ENCODE measurements at regions not wholly inside any gene's neighbourhood (a gene's known extent, or its start where the extent isn't known, plus 50 kb on each side); places are given as distances from the start of the nearest gene placed in this dataset.

- Histone ChIP-seq H3K36me3 (ENCODE audit: control insufficient read depth in 2 of 2, insufficient read depth in 1 of 2, low read length in 2 of 2) (no peaks in the 10 kb centered on the region), H3K27ac (ENCODE audit: extremely low read depth, low read depth, low read length) (no peak overlapping the region), H3K4me1 (ENCODE audit: control insufficient read depth, insufficient read depth, low read length) (no peaks in the 10 kb centered on the region), H3K9me3 (ENCODE audit: control insufficient read depth, insufficient read depth, low read depth, low read length) (no peaks in the 10 kb centered on the region), H3K4me3 (ENCODE audit: low read depth, low read length) (no peak overlapping the region)
- ChIA-PET POLR2A (no interaction called here), CTCF (no interaction called here)
- TF ChIP-seq, protein P1, sequence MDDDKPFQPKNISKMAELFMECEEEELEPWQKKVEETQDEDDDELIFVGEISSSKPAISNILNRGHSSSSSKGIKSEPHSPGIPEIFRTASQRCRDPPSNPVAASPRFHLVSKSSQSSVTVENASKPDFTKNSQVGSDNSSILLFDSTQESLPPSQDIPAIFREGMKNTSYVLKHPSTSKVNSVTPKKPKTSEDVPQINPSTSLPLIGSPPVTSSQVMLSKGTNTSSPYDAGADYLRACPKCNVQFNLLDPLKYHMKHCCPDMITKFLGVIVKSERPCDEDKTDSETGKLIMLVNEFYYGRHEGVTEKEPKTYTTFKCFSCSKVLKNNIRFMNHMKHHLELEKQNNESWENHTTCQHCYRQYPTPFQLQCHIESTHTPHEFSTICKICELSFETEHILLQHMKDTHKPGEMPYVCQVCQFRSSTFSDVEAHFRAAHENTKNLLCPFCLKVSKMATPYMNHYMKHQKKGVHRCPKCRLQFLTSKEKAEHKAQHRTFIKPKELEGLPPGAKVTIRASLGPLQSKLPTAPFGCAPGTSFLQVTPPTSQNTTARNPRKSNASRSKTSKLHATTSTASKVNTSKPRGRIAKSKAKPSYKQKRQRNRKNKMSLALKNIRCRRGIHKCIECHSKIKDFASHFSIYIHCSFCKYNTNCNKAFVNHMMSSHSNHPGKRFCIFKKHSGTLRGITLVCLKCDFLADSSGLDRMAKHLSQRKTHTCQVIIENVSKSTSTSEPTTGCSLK (tag by site-specific recombination; IDR thresholded peaks at IDR 0.05) = no peak
- TF ChIP-seq ZNF223 (tag by site-specific recombination; IDR thresholded peaks at IDR 0.05) = no peak
- no peak for TF ChIP-seq ZNF560 (tag by site-specific recombination; IDR thresholded peaks at IDR 0.05; ENCODE audit: borderline replicate concordance)
- TF ChIP-seq GLI2 (tag by site-specific recombination; IDR thresholded peaks at IDR 0.05; ENCODE audit: borderline replicate concordance, low read depth) = no peak
- no peak for TF ChIP-seq ZNF629 (tag by site-specific recombination; IDR thresholded peaks at IDR 0.05)
- TF ChIP-seq, protein P2, sequence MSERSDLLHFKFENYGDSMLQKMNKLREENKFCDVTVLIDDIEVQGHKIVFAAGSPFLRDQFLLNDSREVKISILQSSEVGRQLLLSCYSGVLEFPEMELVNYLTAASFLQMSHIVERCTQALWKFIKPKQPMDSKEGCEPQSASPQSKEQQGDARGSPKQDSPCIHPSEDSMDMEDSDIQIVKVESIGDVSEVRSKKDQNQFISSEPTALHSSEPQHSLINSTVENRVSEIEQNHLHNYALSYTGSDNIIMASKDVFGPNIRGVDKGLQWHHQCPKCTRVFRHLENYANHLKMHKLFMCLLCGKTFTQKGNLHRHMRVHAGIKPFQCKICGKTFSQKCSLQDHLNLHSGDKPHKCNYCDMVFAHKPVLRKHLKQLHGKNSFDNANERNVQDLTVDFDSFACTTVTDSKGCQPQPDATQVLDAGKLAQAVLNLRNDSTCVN (tag by site-specific recombination; optimal IDR thresholded peaks at IDR 0.05) = no peak
- no peak for TF ChIP-seq ZNF140 (tag by site-specific recombination; IDR thresholded peaks at IDR 0.05)
- TF ChIP-seq ZNF776 (tag by site-specific recombination; IDR thresholded peaks at IDR 0.05; ENCODE audit: borderline replicate concordance) = no peak
- no peak for TF ChIP-seq KLF10 (tag by site-specific recombination; IDR thresholded peaks at IDR 0.05)
- no peak for TF ChIP-seq ZNF292 (tag by site-specific recombination; IDR thresholded peaks at IDR 0.05; ENCODE audit: borderline replicate concordance, low read depth)
- TF ChIP-seq ZNF19 (tag by site-specific recombination; IDR thresholded peaks at IDR 0.05; ENCODE audit: low read depth) = no peak
- TF ChIP-seq, protein P3, sequence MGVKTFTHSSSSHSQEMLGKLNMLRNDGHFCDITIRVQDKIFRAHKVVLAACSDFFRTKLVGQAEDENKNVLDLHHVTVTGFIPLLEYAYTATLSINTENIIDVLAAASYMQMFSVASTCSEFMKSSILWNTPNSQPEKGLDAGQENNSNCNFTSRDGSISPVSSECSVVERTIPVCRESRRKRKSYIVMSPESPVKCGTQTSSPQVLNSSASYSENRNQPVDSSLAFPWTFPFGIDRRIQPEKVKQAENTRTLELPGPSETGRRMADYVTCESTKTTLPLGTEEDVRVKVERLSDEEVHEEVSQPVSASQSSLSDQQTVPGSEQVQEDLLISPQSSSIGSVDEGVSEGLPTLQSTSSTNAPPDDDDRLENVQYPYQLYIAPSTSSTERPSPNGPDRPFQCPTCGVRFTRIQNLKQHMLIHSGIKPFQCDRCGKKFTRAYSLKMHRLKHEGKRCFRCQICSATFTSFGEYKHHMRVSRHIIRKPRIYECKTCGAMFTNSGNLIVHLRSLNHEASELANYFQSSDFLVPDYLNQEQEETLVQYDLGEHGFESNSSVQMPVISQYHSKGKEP (tag by site-specific recombination; IDR thresholded peaks at IDR 0.05) = no peak
- TF ChIP-seq ZNF148 (tag by site-specific recombination; IDR thresholded peaks at IDR 0.05; ENCODE audit: borderline replicate concordance) = no peak
- no peak for TF ChIP-seq INSM2 (tag by site-specific recombination; IDR thresholded peaks at IDR 0.05)
- no peak for TF ChIP-seq ZNF354C (tag by site-specific recombination; IDR thresholded peaks at IDR 0.05; ENCODE audit: borderline replicate concordance, low read depth)
Observed at GRCh38 chr2:114248648-114249047, 193.8 kb upstream of the DPP10 start.

- POLR2A ChIA-PET = no interaction called here
- no peaks in the 10 kb centered on the region for H3K9me3 ChIP-seq (ENCODE audit: control insufficient read depth, insufficient read depth, low read depth, low read length)
- TF ChIP-seq ZNF776 (tag by site-specific recombination; IDR thresholded peaks at IDR 0.05; ENCODE audit: borderline replicate concordance) = no peak
- TF ChIP-seq ZNF366 (tag by site-specific recombination; conservative IDR thresholded peaks at IDR 0.05) = no peak
- TF ChIP-seq ZNF404 (tag by site-specific recombination; IDR thresholded peaks at IDR 0.05) = no peak
- no peak for TF ChIP-seq ZNF138 (tag by site-specific recombination; IDR thresholded peaks at IDR 0.05; ENCODE audit: borderline replicate concordance)
- no peak for TF ChIP-seq ZNF843 (tag by site-specific recombination; IDR thresholded peaks at IDR 0.05)
- TF ChIP-seq KLF9 (tag by site-specific recombination; IDR thresholded peaks at IDR 0.05; ENCODE audit: low read depth) = no peak
- TF ChIP-seq ZFP41 (tag by site-specific recombination; IDR thresholded peaks at IDR 0.05; ENCODE audit: borderline replicate concordance) = no peak
- TF ChIP-seq ZNF513 (tag by site-specific recombination; IDR thresholded peaks at IDR 0.05) = no peak
- TF ChIP-seq SP2 (tag by site-specific recombination; IDR thresholded peaks at IDR 0.05) = no peak
- no peak for TF ChIP-seq ZNF302 (tag by site-specific recombination; IDR thresholded peaks at IDR 0.05; ENCODE audit: low read depth)
- no peak for TF ChIP-seq ZNF664 (tag by site-specific recombination; IDR thresholded peaks at IDR 0.05)
- no peak for TF ChIP-seq ZNF596 (tag by site-specific recombination; IDR thresholded peaks at IDR 0.05)
Observed at GRCh38 chr2:114252713-114253112, 189.7 kb upstream of the DPP10 start.

More at GRCh38 chr2:114252713-114253112, 189.7 kb upstream of the DPP10 start:
- Histone ChIP-seq H3K27ac (ENCODE audit: extremely low read depth, low read depth, low read length) (no peak overlapping the region), H3K4me1 (ENCODE audit: control insufficient read depth, insufficient read depth, low read length) (no peaks in the 10 kb centered on the region), H3K4me3 (ENCODE audit: low read depth, low read length) (no peak overlapping the region), H3K36me3 (ENCODE audit: control insufficient read depth in 2 of 2, insufficient read depth in 1 of 2, low read length in 2 of 2) (no peaks in the 10 kb centered on the region)
- CTCF ChIA-PET = no interaction called here

All from HEK293 (cell line).